ENCODE measurements at regions not wholly inside any gene's neighbourhood (a gene's known extent, or its start where the extent isn't known, plus 50 kb on each side); places are given as distances from the start of the nearest gene placed in this dataset.
"Not testable (repeated sequence)": the region's sequence is repeated elsewhere in the genome, so short reads cannot be mapped to it uniquely, and the experiment has no call there.

- DNase-seq (ENCODE audit: low spot score): no peak
Observed at GRCh38 chr12:128077211-128077916, 189.6 kb upstream of the TMEM132C start.

- no peak for DNase-seq (ENCODE audit: low spot score)
Observed at GRCh38 chr12:128077917-128078298, 189.1 kb upstream of the TMEM132C start.

GRCh38 chr12:128078301-128078971 lies 188.5 kb upstream of the TMEM132C start:
- no peak for DNase-seq (ENCODE audit: low spot score)

- DNase-seq (ENCODE audit: low spot score): no peak
Observed at GRCh38 chr12:128079446-128079845, 187.5 kb upstream of the TMEM132C start.

- no peak for DNase-seq (ENCODE audit: low spot score)
Observed at GRCh38 chr12:128083132-128083729, 183.7 kb upstream of the TMEM132C start.

GRCh38 chr12:128088926-128089325 lies 178.0 kb upstream of the TMEM132C start:
- no peak for DNase-seq (ENCODE audit: low spot score)

GRCh38 chr12:128089961-128090360 lies 177.0 kb upstream of the TMEM132C start:
- no peak for DNase-seq (ENCODE audit: low spot score)

GRCh38 chr12:128091101-128091720 lies 175.8 kb upstream of the TMEM132C start:
- no peak for DNase-seq (ENCODE audit: low spot score)

GRCh38 chr12:128091951-128092382 lies 175.0 kb upstream of the TMEM132C start:
- DNase-seq (ENCODE audit: low spot score): no peak

GRCh38 chr12:128098730-128099129 lies 168.2 kb upstream of the TMEM132C start:
- DNase-seq (ENCODE audit: low spot score): no peak

GRCh38 chr12:128103152-128103551 lies 163.8 kb upstream of the TMEM132C start:
- no peak for DNase-seq (ENCODE audit: low spot score)

GRCh38 chr12:128109236-128109635 lies 157.7 kb upstream of the TMEM132C start:
- no peak for DNase-seq (ENCODE audit: low spot score)

GRCh38 chr12:128109636-128110035 lies 157.3 kb upstream of the TMEM132C start:
- DNase-seq (ENCODE audit: low spot score): no peak

- no peak for DNase-seq (ENCODE audit: low spot score)
Observed at GRCh38 chr12:128111333-128111732, 155.6 kb upstream of the TMEM132C start.

- DNase-seq (ENCODE audit: low spot score): no peak
Observed at GRCh38 chr12:128111951-128112350, 155.0 kb upstream of the TMEM132C start.

GRCh38 chr12:128113250-128113649 lies 153.7 kb upstream of the TMEM132C start:
- not testable (repeated sequence) for DNase-seq (ENCODE audit: low spot score)

GRCh38 chr12:128114485-128114884 lies 152.5 kb upstream of the TMEM132C start:
- DNase-seq (ENCODE audit: low spot score): no peak

- no peak for DNase-seq (ENCODE audit: low spot score)
Observed at GRCh38 chr12:128116537-128116936, 150.4 kb upstream of the TMEM132C start.

GRCh38 chr12:128120035-128120434 lies 146.9 kb upstream of the TMEM132C start:
- no peak for DNase-seq (ENCODE audit: low spot score)

- DNase-seq (ENCODE audit: low spot score): no peak
Observed at GRCh38 chr12:128121424-128121823, 145.5 kb upstream of the TMEM132C start.

- DNase-seq (ENCODE audit: low spot score): no peak
Observed at GRCh38 chr12:128123096-128123495, 143.9 kb upstream of the TMEM132C start.

GRCh38 chr12:128131955-128132354 lies 135.0 kb upstream of the TMEM132C start:
- DNase-seq (ENCODE audit: low spot score): no peak
